GM19025 (cell line): ENCODE measurements at regions not wholly inside any gene's neighbourhood (a gene's known extent, or its start where the extent isn't known, plus 50 kb on each side); places are given as distances from the start of the nearest gene placed in this dataset.
"Not testable (repeated sequence)": the region's sequence is repeated elsewhere in the genome, so short reads cannot be mapped to it uniquely, and the experiment has no call there.

Source experiments
- ATAC-seq: cut with Tn5 transposase; IDR thresholded peaks from one replicate; pipeline ENCODE4 v1.9.1; 2021; ENCODE audit warnings: mild to moderate bottlenecking, low read depth, moderate library complexity; ENCODE audit not compliant: unreplicated experiment

- no peak for ATAC-seq
These were observed 213.4 kb downstream of the RND3 start for GRCh38 chr2:150274108-150274507.

GRCh38 chr2:150271952-150272802 is 215.3 kb downstream of the RND3 start:
- no peak for ATAC-seq

GRCh38 chr2:150267651-150268415 is 219.6 kb downstream of the RND3 start:
- no peak for ATAC-seq

- no peak for ATAC-seq
These were observed 220.5 kb downstream of the RND3 start for GRCh38 chr2:150266931-150267330.

GRCh38 chr2:150264442-150264841 is 223.0 kb downstream of the RND3 start:
- ATAC-seq: no peak

- no peak for ATAC-seq
These were observed 225.8 kb downstream of the RND3 start for GRCh38 chr2:150261691-150262090.

- ATAC-seq: no peak
These were observed 226.8 kb downstream of the RND3 start for GRCh38 chr2:150260636-150261035.

GRCh38 chr2:150259746-150260145 is 227.7 kb downstream of the RND3 start:
- no peak for ATAC-seq

- ATAC-seq: no peak
These were observed 228.6 kb downstream of the RND3 start for GRCh38 chr2:150258781-150259307.

GRCh38 chr2:150256736-150257135 is 230.7 kb downstream of the RND3 start:
- no peak for ATAC-seq

- no peak for ATAC-seq
These were observed 231.9 kb downstream of the RND3 start for GRCh38 chr2:150255528-150255927.

GRCh38 chr2:150249735-150250134 is 237.7 kb downstream of the RND3 start:
- ATAC-seq: not testable (repeated sequence)

GRCh38 chr2:150247481-150247880 is 240.0 kb downstream of the RND3 start:
- no peak for ATAC-seq

- ATAC-seq: no peak
These were observed 252.6 kb downstream of the RND3 start for GRCh38 chr2:150234787-150235446.

- ATAC-seq: no peak
These were observed 254.6 kb downstream of the RND3 start for GRCh38 chr2:150232871-150233270.

- ATAC-seq: no peak
These were observed 255.1 kb downstream of the RND3 start for GRCh38 chr2:150232321-150232720.

GRCh38 chr2:150230616-150231015 is 256.9 kb downstream of the RND3 start:
- ATAC-seq: no peak

GRCh38 chr2:150230004-150230403 is 257.5 kb downstream of the RND3 start:
- no peak for ATAC-seq

- ATAC-seq: no peak
These were observed 258.5 kb downstream of the RND3 start for GRCh38 chr2:150228936-150229335.

- no peak for ATAC-seq
These were observed 262.4 kb downstream of the RND3 start for GRCh38 chr2:150225030-150225429.

- ATAC-seq: no peak
These were observed 263.1 kb downstream of the RND3 start for GRCh38 chr2:150224321-150224720.
